Fibroblast of pulmonary artery (primary cell): ENCODE measurements at regions not wholly inside any gene's neighbourhood (a gene's known extent, or its start where the extent isn't known, plus 50 kb on each side); places are given as distances from the start of the nearest gene placed in this dataset.

Experiments
- DNase-seq: peaks from one replicate; pipeline ENCODE4 v3.0.0-alpha.2; 2010; ENCODE audit warnings: low read depth
- H3K4me3 ChIP-seq: replicated peaks from 2 replicates; pipeline ENCODE4 v1.5.1; 2011; ENCODE audit warnings: low read depth, mild to moderate bottlenecking, control low read depth, low read length, moderate library complexity
- TF ChIP-seq, protein P1 (sequence below): IDR thresholded peaks from 2 replicates; pipeline ENCODE4 v1.5.1; 2011; ENCODE audit warnings: mild to moderate bottlenecking, control low read depth, low read length, inconsistent platforms; ENCODE audit errors: missing control alignments

DNA sequence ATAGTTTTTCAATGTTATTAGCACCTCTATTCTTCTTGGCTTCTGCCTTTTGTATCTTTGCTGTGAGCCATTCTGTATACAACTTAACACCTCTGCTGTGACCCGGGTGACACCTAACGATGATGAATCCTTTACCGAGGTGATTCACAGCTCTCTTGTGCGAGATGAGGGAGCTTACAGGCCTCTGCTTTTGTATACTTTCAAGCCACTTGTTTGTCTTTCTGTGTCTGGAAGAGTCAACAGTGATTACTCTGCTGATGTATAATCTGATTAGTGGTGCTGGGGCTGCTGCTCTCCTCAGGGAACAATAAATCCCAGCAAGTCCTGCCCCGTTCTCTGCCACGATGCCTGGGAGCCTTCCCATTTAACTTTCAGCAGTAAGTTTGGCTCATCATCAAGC, 442.9 kb upstream of the SGCD start:
- H3K4me3 ChIP-seq = no peak overlapping the region
- no peak for DNase-seq
- TF ChIP-seq, protein P1, sequence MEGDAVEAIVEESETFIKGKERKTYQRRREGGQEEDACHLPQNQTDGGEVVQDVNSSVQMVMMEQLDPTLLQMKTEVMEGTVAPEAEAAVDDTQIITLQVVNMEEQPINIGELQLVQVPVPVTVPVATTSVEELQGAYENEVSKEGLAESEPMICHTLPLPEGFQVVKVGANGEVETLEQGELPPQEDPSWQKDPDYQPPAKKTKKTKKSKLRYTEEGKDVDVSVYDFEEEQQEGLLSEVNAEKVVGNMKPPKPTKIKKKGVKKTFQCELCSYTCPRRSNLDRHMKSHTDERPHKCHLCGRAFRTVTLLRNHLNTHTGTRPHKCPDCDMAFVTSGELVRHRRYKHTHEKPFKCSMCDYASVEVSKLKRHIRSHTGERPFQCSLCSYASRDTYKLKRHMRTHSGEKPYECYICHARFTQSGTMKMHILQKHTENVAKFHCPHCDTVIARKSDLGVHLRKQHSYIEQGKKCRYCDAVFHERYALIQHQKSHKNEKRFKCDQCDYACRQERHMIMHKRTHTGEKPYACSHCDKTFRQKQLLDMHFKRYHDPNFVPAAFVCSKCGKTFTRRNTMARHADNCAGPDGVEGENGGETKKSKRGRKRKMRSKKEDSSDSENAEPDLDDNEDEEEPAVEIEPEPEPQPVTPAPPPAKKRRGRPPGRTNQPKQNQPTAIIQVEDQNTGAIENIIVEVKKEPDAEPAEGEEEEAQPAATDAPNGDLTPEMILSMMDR = no peak

DNA sequence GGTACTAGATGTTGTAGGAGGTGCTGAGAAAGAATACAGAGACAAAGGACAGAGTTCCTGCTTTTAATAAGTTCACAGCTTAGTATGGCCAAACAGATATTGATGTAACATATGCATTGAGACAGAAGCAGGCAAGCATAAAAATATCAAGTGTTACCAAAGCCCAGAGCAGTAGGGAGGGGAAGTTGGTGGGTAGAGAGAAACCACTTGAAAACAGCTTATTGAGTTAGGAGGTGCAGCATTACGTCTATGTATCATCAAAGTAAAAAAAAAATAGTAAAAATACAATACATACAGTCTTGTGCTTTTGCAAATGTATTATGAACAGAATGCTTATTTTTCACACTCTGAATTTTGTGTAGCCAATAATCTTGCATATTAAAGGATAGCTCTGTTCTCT, 441.8 kb upstream of the SGCD start:
- TF ChIP-seq, protein P1 = no peak
- no peak overlapping the region for H3K4me3 ChIP-seq
- no peak for DNase-seq

DNA sequence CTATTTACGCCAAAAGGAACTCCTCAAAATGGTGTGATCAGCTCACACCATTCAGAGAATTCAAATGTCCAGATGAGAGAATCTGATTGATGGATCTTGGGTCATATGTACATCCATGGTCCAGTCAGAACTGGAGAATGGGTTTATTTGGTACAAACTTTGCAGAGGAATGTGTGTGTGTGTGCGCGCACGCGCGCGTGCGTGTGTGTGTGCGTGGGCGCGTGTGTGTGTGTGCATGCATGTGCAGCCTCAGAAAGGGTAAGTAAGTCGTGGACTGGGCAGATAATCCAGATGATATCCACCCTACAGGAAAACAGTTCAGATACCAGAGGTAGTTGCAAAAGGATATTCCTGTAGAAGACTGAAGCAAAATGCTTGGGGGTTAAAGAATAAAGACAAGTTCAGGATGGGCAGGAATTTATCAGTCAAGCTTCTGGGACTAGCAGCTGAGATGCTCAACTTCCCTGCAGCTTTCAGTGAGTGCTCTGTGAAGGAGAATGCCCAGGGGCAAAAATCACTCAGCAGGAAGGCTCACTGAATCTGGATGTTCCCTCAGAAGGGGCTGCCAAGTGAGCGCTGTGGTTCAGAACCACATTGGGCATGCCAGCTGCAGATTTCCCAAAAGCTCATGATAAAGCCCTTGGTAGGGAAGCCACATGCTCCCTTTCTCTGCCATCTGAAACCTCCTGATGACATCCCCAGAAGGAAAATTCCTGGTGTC, 440.5 kb upstream of the SGCD start:
- H3K4me3 ChIP-seq = no peak overlapping the region
- no peak for DNase-seq
- TF ChIP-seq, protein P1 = no peak

DNA sequence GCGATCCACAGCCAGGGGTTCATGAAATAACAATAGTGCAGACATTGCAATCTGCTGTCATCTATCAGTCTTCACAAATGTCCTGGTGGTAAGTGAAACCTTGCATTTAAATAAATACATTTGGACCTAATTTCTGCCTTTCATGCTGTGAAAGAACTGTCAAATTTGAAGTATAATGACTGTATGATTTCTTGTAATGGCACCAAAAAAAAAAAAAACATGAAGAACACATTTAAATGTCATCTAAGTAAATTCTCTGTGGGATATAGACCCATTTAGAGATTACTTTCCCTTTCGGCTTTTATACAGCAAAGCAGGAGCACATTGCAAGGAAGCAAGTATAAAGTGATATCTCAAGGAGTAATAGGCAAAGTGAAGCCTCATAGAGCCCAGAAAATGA, 431.5 kb upstream of the SGCD start:
- DNase-seq = no peak
- TF ChIP-seq, protein P1 = no peak
- no peak overlapping the region for H3K4me3 ChIP-seq

DNA sequence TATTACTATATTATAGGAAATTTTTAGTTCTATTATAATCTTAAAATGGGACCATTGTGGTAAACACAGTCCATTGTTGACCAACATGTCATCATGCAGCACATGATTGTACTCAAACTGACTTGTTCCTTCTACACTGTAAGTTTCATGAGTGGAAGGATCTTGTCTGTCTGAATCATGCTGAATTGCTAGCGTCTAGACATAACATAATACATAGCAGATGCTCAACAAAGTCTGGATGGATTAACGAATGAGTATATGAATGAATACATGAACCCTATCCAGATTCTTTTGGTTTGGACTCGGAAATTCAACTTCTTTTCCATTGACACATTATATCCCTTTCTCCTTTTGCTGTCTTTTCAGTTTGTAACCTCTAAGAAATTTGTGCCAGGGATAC, 429.2 kb upstream of the SGCD start:
- TF ChIP-seq, protein P1 = no peak
- no peak for DNase-seq
- H3K4me3 ChIP-seq = no peak overlapping the region

DNA sequence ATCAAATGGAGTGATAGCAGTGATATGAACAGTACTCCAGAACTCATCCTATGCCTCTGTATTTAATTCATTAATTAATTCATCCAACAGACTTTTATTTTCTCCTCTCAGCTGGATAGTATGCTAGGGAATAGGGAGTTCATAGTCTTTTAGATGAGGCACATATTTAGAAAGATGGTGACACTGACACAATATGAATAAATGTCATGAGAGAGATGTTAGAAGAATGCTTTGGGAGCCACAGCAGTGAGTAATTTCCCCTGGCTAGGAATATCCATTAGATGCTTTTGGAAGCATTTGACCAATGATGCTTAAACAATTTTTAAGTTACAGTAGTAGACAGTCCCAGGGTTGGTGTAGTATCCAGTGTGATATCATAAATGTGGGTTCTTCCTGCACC, 428.7 kb upstream of the SGCD start:
- DNase-seq = no peak
- TF ChIP-seq, protein P1 = no peak
- no peak overlapping the region for H3K4me3 ChIP-seq

DNA sequence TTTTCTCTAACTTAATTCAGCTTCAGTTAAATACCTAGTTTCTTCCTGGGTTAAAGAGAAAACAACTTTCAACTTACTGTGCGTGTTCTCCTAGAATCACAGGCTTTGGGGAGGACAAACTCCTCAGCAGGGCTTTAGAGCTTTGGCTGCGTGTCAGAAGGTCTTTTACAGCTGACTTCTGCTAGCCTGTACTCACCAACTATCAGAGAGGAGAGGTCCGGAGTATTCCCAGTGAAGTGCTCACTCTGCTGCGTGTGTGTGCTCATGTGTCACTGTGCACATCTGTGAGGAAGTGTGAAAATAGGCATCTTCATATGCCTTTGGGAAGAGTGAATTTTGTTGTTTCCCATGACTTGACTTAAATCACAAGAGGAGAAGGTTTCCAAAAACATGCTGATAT, 423.2 kb upstream of the SGCD start:
- no peak overlapping the region for H3K4me3 ChIP-seq
- DNase-seq = no peak
- TF ChIP-seq, protein P1 = no peak
